Stromal cell of bone marrow (primary cell): ENCODE measurements at regions not wholly inside any gene's neighbourhood (a gene's known extent, or its start where the extent isn't known, plus 50 kb on each side); places are given as distances from the start of the nearest gene placed in this dataset.

Source experiments
- DNase-seq: peaks from one replicate; pipeline ENCODE4 v3.0.0-alpha.2; 2012; ENCODE audit warnings: low read depth

DNA sequence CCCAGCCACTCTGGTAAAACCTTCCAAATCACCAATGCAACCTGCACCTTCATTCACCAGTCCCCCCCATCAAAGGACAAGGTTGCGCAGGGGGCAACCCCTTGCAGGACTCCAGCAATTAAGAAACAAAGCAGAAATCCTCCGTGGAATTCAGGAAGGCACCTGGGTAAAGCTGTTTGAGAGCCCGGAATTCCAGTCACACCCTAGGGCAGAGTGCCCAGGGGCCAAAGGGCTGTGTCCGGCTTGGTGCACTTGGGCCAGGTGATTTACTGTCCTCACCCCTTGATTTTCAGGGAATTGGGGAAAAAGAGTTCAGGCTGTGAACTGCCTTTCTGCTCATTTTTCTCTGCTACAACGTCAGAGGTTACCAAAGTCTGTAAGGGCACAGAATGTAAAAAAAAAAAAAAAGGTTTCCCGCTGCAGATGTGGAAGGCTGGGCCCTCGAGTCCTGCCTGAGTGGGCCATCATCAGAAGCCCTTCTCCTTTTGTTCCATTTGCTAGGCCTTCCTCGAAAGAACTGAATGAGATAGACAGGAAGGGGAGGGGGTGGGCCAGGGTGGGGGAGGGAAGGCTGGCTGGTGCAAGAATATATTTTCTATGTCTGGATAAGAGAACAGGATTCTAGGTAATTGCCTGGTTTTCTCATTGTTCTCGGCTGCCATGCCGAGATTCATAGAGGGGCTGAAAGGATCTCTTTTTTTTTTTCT, 266.5 kb upstream of the PSMD7 start:
- no peak for DNase-seq

DNA sequence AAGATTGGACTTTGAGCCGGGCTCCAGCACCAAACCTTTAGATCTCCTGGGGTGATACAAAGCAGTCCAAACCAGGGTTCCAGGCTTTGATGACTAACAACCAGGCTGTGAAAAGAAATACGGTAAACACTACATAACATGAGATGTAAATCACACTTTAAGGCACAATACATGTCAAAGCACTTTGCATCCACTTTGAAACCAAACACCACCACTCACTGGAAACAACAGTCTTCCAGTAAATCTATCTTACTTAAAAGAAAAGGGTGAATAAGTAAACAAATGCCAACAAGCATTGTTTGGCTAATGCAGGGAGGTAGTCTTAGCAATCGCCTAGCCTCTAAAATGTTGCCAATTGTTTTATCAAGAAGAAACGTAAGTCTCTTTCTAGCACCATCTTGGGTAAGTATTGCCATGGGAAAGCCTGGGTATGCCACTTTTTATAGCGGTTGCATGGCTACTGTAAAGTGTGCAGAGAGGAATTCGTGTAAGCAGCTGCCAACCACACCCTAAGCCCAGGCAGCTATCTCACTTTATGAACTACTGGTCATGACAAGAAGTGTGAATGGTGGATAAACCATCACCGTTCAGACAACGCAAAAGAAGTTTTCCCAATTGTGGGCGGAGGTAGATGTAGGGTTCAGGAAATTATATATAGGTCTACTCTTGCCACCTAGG, 267.4 kb upstream of the PSMD7 start:
- no peak for DNase-seq

DNA sequence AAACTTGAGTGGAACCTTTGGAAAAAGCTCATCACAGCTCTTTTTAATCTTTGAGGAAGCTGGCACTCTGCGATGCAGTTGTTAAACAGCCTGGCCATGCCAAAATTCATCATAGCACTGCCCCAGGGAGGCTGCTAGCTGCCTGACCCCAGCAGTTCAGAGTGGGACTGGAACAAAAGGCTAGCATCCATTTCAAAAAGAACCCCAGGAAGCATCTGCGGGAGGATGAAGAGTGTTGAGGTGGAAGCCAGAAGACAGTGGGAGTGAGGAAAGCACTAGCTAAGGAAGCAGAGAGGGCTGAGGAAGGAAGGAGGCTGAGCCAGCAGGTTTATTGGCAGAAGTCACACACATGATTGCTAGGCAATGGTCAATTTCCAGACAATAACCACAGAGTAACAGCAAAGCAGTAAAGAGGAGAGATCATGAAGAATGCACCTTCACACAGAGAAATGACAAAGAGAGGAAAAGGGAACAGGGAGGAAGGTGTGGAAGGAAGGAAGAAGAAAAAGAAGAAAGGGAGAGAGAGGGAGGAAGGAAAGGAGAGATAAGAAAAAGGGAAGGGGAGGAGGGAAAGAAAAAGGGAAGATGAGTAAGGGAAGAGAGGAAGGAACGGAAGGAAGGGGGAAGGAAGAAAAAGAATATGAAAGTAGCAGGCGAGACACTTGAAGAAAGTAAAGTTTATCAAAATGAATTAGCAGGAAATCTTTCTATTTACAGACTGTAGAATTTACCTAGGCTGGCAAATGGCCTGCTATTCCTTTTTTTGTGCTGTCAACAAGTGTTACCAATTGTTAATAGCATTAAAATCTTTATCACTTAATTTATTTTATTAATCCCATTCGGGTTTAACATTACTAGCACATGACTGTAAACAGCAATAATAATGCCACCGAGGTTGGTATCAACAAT, 270.0 kb upstream of the PSMD7 start:
- DNase-seq = no peak

DNA sequence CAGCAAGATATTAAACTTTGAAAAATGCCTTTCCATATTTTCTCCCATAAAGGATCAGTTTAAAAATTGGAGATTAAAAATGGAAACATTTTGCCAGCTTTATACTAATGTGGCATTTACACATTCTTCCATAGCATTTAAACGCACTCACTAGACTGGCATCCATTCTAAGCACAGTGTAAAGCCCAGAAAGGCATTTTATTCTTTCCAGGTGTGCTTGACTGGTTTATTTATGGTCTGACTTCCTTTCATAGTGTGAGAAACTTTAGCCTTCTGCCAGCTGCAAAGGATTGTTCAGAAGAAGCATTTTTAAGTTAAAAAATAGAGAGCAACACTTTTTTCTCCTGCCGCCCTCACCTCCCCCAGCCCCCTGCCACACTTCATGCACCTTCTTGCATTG, 271.7 kb upstream of the PSMD7 start:
- no peak for DNase-seq

DNA sequence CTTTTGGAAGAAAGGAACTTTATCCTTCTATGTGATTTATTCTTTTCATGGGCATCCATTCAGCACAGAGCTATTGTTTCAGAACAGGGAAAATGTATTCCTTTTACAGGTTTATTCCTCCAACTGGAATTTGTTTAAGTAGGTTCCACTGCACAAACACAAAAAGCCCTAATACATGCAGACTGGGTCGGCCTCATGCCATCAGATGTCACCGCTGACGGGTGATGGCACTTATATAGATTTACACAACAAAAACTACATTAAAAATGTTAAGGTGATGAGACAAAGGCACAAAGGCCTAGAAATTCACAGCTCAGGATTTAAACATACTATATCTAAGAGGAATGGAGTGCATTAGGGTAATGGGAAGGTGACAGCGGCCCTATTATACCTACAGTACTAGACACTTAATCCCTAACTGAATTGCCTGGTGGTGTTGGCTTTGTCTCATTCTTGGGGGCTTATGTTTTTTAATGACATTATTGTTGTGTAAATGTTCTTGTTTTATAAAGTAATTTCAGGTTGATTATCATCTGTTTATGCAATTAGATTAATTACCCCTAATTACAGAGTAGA, 276.4 kb upstream of the PSMD7 start:
- DNase-seq = no peak

DNA sequence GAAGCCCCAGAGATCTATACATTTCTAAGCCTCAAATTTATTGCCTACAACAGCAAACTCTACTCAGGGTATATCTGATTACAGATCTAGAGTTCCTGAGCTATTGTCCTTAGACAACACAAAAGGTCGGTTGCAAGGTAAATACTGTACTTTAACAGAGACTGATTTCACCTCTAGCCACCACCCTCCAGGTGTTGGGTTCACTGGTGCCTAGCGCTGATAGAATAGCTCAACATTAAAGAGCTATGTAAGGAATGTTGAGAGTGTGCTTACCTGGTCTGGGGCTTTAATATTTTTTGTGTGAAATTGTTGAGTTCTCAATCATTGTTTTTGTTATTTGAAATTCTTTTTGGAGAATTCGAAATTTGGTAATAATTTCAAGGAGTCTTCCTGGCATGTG, 277.0 kb upstream of the PSMD7 start:
- no peak for DNase-seq

DNA sequence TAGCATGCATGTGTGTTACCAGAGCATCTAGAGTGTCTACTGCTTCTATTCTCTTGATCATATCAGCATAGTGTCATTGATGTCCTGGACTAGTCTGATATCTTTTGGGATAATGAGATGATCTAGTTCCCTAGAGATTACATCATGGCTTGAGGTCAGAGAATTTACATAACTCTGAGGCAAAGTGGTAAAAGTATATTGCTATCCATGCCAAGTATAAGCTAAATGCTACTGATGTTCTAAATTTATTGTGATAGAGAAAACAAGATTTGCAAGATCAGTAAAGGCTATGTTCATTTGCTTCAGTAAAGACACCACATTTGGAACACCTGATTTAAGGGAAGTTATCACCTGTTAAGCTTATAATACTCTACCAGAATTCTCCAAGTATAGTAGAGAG, 280.7 kb upstream of the PSMD7 start:
- DNase-seq = no peak

DNA sequence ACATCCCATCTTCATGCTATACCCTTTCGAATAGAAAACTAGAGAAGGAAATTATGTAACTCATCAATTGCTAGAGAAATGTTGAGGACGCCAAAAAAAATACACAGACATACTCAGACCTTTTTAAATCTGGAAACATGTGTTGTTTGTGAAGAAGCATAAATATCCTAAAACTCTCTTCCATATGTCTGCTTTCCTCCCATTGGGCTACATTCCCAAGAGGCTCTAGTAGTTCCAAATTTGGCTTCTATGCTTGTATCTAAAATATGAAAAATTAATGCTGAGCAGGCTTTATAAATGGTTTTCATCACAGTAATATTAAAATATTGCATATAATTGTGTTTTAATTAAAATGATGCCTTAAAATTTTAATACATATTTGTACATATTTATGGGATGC, 297.9 kb upstream of the PSMD7 start:
- no peak for DNase-seq

DNA sequence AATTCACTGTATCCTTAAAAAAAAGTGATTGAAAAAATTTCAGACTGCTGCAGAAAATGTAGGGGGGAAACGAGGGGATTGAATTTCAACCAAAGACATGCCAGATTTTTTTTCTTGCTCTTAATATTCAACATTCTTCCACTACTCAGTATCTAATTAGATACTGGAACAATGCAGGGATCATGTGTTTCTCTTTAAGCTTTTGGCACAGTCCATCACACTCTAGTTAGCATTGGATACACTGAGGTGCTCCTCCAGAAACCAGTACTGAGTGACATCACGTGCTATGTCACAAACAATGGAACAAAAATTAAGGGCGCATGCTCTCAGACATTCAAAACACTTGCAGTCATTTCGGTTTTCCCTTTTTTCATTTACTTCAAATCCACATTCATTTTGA, 298.6 kb upstream of the PSMD7 start:
- no peak for DNase-seq

DNA sequence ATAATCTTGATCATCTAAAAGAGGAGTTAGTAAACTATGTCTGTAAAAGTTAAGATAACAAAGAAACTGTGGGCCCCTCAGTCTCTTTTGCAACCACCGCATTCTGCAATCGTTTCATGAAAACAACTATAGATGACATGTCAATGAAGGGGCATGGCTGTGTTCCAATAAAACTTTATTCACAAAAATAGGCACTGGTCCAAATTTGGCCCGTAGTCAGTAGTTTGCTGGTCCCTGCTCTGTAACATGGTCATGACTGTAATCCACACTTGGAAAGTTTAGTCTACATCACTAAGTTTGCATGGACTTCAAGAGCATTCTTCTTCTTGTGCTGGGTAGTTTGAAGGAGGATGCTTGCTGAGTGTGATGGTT, 299.3 kb upstream of the PSMD7 start:
- no peak for DNase-seq

DNA sequence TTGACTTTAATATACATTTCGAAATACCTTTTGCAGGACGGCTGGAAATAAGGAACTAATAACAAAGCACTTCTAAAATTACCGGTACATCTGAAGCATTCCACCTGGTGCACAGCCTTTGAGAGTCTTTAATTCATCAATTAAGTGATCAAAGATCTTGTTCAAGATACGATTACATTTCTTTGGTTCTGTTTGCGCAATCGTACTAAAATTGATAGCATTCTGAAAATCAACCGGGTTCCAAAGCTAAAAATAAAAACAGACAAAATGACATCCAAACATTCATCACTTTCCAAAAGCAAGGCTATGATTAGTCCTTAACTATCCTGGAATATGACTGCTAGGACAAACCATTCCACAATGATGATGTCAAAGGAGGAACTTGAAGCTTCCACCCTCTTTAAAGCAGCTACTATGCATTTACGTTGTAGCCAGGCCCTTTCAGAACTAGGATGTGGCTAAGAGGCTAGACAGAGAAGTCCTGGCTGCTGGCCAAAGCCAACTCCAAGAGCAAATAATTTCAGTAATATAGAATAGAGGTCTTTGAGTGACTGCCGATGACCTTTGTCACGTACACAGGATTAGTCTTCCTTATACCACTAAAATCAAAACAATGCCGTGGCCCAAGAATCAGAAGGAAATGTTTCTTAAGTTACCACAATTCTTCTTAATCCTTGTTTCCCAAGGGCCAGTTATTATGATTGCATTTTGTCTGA, 299.8 kb upstream of the PSMD7 start:
- no peak for DNase-seq

DNA sequence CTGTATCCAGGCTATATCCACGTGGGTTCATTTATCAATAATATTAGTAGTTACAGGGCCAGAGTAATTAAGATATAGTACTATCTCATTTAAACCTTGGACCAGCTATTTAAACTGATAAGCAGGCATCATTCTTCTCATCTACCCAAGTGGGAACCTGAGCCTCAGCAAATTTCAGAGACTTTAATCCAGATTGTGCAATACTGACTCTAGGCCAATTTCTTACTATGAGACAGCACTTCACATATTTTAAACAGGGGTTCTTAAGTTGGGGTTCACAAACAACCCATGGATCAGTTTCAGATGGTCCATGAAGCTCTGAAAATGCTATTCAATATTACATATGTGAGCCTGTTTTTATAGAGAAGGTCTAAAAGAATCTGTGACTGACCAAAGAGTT, 302.7 kb upstream of the PSMD7 start:
- DNase-seq = no peak

DNA sequence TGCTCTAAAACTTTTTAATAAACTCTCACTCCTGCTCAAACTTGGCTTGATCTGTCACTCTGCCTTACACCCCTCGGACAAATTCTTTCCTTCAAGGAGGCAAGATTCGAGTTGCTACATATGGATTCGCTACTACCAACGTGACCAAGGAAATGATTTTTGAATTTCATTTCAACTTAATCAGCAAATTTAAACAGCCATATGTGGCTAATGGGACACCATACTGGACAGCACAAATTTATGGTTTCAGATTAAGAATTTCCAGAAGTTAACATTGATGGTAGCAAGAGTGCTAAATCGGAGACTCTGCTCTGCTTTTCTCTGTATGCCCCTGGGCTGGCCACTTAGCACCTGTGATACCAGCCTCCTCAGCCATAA, 318.2 kb upstream of the PSMD7 start:
- no peak for DNase-seq

DNA sequence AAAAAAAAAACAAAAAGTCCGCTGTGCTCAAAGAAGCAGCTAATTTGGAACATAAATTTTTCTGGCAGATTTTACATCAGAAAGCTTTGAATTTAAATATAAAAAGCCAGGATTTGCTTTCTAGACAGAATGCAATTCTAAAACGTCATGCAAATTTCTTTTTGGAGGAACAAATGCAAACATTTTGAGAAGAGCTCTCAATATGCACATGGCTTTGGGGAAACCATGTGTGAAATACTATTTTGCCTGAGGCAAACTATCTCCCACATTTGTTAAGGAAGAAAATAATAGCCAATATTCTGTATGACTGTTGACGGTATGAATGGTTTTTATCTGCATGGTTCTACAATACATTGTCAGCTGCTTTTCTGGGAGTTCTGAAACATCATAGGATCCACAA, 320.0 kb upstream of the PSMD7 start:
- no peak for DNase-seq

DNA sequence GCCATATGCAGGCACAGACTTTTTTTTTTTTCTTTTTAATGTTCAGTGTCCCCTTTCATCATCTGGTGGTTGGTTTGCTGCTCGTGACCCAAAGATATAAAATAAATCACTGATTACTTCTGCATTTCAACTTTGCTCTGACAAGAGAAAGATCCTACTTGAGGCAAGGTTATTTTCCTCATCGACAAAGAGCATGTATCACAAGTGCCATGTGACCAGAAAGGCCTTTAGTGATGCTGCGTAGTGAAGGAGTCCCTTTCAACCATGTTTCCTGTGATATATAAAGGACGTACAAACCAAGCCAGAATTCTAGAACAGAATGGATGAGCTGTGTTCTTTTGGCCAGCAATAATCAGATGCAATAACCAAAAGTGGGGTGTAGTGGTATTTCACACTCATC, 323.4 kb upstream of the PSMD7 start:
- DNase-seq = no peak

DNA sequence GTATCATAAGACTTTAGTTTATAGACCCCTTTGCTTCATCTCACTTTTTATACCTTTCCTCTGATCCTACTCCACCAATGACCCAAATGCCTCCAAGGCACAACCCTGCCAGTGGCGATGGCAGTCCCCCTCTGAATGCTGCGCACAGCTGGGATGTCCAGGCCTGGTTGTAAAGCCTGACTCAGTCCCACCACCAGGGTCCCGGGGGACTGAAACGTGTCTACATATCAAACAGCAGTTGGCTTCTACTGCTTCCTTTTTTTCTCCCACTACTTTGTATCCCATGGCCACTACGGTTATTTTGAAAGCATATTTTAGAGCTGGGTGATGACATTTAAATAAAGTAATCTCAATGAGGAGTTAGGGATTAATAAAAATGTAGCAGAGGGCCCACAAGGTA, 329.8 kb upstream of the PSMD7 start:
- no peak for DNase-seq

DNA sequence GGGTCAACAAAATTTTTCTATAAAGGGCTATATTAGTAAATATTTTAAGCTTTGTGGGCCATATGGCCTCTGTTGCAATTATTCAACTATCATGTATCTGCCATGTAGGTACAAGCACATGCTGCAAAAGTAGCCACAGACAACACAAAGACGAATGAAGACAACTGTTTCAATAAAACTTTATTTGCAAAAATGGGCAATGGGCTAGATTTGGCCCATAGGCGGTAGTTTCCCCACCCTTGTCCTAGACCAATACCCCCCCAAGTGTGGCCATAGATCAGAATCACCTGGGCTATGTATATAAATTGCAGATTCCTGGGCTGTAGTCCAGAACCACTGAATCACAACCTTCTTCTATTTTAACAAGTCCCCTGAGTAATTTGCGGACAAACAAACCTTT, 331.0 kb upstream of the PSMD7 start:
- no peak for DNase-seq

DNA sequence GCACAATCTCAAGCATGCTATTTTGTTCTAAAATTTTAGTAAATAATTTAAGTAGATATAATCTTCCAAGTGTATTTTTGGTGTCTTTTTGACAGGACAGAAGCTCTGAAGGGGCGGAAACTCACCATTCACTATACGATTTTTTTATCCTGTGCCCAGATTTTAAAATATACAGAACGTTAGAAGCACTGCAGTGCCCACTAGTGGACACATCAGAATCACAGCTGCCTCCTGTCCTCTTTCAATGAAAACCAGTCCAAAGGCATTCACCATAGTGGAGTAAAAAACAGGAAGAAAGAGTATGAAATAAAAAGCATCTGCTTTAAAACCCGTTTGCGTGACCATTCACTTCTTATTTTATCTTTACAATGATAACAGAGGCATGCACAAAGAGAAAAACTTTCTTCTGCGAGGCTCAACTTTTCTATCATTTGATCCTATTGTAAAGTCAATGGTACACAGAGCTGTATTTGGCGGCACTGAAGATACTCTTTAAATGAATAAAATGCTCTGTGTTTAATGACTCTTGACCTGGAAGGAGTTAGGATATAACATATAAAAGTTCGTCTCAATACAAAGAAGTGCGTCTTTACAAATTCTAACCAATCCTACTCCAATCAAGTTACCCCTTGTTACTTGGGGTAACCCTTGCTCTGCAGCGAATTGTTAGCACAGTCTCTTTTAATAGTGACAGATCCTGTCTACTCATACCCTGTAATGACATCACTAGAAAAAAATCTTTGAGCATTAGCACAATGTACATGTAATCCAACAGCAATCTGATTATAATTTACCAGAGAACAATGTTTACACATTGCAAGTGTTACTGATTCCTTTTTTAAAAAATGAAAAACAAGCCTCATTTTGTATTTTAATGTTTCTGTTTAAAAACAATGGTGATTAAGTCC, 339.8 kb upstream of the PSMD7 start:
- peak; percentile 45 for DNase-seq

DNA sequence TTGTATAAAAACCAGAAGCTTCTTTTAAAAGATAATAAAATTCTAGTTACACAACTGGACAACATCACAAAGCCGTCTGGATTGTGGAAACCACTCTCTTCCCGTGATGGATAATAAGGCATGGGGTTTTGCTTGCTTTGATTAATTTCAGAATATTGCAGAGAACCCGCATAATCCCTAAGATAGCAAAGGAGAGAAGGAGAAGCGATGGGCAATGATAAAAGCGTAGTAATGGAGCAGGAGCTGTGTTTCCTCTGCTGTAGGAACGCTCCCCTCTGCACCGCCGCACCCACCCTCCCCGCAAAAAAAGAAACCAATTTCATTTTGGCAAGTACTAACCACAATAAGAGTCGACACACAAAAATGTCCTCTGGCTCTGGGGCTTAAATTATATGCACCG, 340.9 kb upstream of the PSMD7 start:
- no peak for DNase-seq

DNA sequence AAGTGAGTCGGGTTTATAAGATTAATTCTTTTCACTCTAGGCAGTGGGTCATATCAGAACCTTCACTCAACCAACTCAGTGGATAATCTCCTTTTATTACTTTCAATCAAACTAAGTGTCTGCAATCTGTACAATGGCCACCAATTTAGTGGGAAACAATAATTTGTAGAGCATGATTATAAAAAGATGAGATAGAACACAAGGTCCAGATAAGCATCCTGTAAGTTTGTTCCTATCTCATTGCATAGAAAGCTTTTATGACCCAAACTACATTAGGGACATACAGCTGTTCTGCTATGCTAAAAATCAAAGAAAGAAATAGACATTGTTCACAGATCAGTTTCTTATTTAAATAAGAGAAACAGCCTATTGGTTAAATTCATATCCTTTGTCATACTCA, 341.4 kb upstream of the PSMD7 start:
- no peak for DNase-seq

DNA sequence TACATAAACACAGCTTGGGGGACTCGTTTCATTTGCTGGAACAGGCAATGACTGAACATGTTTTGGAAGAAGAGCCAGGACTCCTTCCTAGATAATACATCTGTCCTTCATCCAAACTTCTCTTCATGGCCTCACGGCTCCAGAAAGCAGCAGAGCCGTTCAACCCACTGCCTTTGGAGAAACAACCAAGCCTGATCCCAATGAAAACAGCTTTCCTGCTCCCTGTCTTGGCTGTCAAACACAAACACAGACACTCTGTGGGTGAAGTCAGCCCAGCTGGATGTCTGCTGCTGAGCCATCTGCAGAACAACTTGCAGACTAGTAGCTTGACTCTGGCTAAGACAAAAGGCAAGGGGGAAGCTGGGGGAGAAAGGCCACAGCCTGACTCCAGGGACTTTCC, 345.1 kb upstream of the PSMD7 start:
- DNase-seq = no peak
